ENCODE measurements at regions not wholly inside any gene's neighbourhood (a gene's known extent, or its start where the extent isn't known, plus 50 kb on each side); places are given as distances from the start of the nearest gene placed in this dataset.

- TF ChIP-seq EZH2phosphoT487 (IDR thresholded peaks at IDR 0.05; ENCODE audit: insufficient read depth, low read depth) (no peak), EZH2 (IDR thresholded peaks at IDR 0.05; ENCODE audit: insufficient read depth, poor library complexity, severe bottlenecking) (no peak)
These were observed 197.4 kb upstream of the MBNL1 start for GRCh38 chr3:152071315-152071714.

Measured in GM23248 (cell line).